ENCODE measurements at regions not wholly inside any gene's neighbourhood (a gene's known extent, or its start where the extent isn't known, plus 50 kb on each side); places are given as distances from the start of the nearest gene placed in this dataset.

DNA sequence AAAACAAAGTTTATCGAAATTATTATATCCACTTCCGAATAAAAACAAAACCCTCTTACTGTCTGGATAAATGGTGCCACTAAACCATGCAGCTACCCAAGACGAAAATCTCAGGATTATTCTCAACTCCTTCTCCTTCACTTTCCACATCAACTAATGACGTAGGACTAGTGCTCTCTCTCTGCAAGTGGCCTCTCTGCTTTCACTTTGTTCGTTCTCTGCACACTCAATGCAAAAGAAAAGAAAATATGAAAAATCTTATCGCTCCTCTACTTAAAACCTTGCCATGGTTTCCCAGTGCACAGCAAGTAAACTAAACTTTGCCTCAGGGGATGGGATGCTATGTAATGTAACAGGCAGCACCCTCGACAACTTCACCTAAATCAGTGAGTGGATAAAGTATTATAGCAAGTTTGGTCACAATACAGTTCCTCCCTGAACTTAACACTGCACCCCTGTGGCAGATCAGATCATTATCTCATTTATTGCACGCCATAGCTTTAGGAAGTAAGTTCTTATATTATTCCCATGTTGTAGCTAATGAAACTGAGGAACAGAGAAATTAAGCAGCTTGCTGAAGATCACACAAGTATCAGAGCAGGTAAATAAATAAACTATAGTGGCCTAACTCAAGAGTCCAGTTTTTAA lies 262.7 kb upstream of the GADL1 start (continued):
- peak in 1 of 2 experiments; percentile 22; a peak in 1 of 5 replicates for TF ChIP-seq RAD21 (conservative IDR thresholded peaks at IDR 0.05 in 1 of 2, IDR thresholded peaks at IDR 0.05 in 1 of 2)
- no peak for TF ChIP-seq NPAS2 (CRISPR knock-in tag; IDR thresholded peaks at IDR 0.05; ENCODE audit: borderline replicate concordance)
- no peak for TF ChIP-seq NFE2L2 (conservative IDR thresholded peaks at IDR 0.05; ENCODE audit: low read length)
- TF ChIP-seq SMC3 (IDR thresholded peaks at IDR 0.05) = 0 out of 3 replicates have a peak, but pooled peaks have one; percentile 21
- no peak for TF ChIP-seq HOXB13 (CRISPR knock-in tag; IDR thresholded peaks at IDR 0.05; ENCODE audit: low read depth)
- TF ChIP-seq, protein P1, sequence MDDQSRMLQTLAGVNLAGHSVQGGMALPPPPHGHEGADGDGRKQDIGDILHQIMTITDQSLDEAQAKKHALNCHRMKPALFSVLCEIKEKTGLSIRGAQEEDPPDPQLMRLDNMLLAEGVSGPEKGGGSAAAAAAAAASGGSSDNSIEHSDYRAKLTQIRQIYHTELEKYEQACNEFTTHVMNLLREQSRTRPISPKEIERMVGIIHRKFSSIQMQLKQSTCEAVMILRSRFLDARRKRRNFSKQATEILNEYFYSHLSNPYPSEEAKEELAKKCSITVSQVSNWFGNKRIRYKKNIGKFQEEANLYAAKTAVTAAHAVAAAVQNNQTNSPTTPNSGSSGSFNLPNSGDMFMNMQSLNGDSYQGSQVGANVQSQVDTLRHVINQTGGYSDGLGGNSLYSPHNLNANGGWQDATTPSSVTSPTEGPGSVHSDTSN (IDR thresholded peaks at IDR 0.05) = no peak
- TF ChIP-seq TP53 (CRISPR knock-in tag; IDR thresholded peaks at IDR 0.05) = no peak
- TF ChIP-seq RARB (CRISPR knock-in tag; IDR thresholded peaks at IDR 0.05) = no peak
- TF ChIP-seq EHF (CRISPR knock-in tag; IDR thresholded peaks at IDR 0.05) = no peak
- TF ChIP-seq POLR2AphosphoS2 (conservative IDR thresholded peaks at IDR 0.05; ENCODE audit: low read length) = no peak
- no peak for TF ChIP-seq USF2 (IDR thresholded peaks at IDR 0.05)
- TF ChIP-seq MAZ (IDR thresholded peaks at IDR 0.05; ENCODE audit: borderline replicate concordance, low read depth, low read length) = no peak
- TF ChIP-seq FOSL2 (IDR thresholded peaks at IDR 0.05) = no peak
- no peak for TF ChIP-seq FOSL2 (CRISPR knock-in tag; IDR thresholded peaks at IDR 0.05)
- TF ChIP-seq CTCF (IDR thresholded peaks at IDR 0.05) = peak; percentile 14; the same call in 1 of the 3 replicates

DNA sequence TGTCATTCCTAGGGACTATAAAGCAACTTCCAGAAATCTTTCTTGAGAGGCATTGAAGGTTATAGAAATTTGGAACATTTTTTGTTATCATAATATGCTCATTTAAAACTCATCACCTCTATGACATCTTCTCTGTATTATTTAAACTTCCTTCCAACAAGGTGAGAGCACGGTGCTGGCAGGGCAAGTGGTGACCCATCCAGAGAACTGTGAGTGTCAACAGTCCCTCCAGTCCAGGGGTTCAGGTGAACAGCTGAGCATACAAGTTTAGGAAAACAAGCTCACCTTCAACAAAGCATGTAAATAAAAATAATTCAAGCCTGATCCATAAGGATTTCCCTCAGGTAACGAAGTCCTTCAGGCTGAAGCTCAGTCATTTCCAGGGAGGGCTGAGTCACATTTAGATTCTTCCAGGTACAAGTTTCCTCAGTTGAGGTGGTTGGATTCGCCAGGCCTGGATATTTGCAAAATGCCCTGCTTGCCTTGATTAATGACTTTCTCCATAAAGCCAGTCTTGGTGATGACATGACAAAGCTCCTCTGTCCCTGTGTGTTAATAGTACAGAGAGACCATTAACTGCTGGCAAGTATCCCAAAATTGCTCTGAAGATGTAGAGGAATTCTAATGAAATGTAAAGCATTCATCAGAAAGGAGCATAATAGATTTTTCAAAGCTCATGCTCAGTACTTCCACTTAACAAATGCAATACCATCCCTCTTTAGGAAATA lies 263.6 kb upstream of the GADL1 start:
- WGBS (ENCODE audit: missing lambda C conversion rate) = 52% methylated on average over 3 of the region's 3 CpGs
- no peak overlapping the region for H3K4me2 ChIP-seq
- FAIRE-seq = no peak
- ATAC-seq = no peak
- no peak overlapping the region for H3K27ac ChIP-seq
- TF ChIP-seq, protein P2, sequence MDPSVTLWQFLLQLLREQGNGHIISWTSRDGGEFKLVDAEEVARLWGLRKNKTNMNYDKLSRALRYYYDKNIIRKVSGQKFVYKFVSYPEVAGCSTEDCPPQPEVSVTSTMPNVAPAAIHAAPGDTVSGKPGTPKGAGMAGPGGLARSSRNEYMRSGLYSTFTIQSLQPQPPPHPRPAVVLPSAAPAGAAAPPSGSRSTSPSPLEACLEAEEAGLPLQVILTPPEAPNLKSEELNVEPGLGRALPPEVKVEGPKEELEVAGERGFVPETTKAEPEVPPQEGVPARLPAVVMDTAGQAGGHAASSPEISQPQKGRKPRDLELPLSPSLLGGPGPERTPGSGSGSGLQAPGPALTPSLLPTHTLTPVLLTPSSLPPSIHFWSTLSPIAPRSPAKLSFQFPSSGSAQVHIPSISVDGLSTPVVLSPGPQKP (IDR thresholded peaks at IDR 0.05; ENCODE audit: low read depth, low read length) = no peak
- TF ChIP-seq, protein P3, sequence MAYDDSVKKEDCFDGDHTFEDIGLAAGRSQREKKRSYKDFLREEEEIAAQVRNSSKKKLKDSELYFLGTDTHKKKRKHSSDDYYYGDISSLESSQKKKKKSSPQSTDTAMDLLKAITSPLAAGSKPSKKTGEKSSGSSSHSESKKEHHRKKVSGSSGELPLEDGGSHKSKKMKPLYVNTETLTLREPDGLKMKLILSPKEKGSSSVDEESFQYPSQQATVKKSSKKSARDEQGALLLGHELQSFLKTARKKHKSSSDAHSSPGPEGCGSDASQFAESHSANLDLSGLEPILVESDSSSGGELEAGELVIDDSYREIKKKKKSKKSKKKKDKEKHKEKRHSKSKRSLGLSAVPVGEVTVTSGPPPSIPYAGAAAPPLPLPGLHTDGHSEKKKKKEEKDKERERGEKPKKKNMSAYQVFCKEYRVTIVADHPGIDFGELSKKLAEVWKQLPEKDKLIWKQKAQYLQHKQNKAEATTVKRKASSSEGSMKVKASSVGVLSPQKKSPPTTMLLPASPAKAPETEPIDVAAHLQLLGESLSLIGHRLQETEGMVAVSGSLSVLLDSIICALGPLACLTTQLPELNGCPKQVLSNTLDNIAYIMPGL (CRISPR knock-in tag; IDR thresholded peaks at IDR 0.05; ENCODE audit: borderline replicate concordance) = no peak
- no peak for TF ChIP-seq SREBF2 (IDR thresholded peaks at IDR 0.05)
- no peak for TF ChIP-seq ZNF302 (CRISPR knock-in tag; IDR thresholded peaks at IDR 0.05)
- no peak for TF ChIP-seq MAFK (IDR thresholded peaks at IDR 0.05; ENCODE audit: partially characterized antibody)
- CTCF ChIA-PET = interaction anchor here (0.8 kb wide), 1 partner anchor 13 kb away, joined by 4 read pairs; no protein-coding TSS in a partner anchor
- H3K4me1 ChIP-seq = no peaks in the 10 kb centered on the region
- H3K4me3 ChIP-seq = no peak overlapping the region
- POLR2A ChIA-PET = interaction anchor here (0.5 kb wide), 1 partner anchor 605 kb away, joined by 6 read pairs; no protein-coding TSS in a partner anchor
- DNase-seq (ENCODE audit: low read depth in 1 of 2, low spot score in 1 of 2) = no peak
- no peaks in the 10 kb centered on the region for H3K9me3 ChIP-seq

All from A549 (cell line).